K562 (cell line): ENCODE measurements at regions not wholly inside any gene's neighbourhood (a gene's known extent, or its start where the extent isn't known, plus 50 kb on each side); places are given as distances from the start of the nearest gene placed in this dataset.

Experiments used
- ATAC-seq: fragments of 200-7000 bp; cut with Tn5 transposase; 3 replicates; pipeline ENCODE4 v1.9.1; 2020; ENCODE audit warnings: moderate library complexity
- BruUV-seq: library from RNA; stranded (reverse); fragments of 400-500 nt; replicated peaks from 2 replicates; lab custom pipeline; 2021; lab: Mats Ljungman, UMichigan
- CTCF ChIA-PET: fragments of 300-600 bp; formaldehyde crosslinking; extraction: SDS; loops from one replicate; lab custom pipeline; 2021; ENCODE audit warnings: low intra/inter-chr PET ratio; lab: Yijun Ruan, JAX
- POLR2A ChIA-PET: fragments of 300-600, 350-650 bp; sonication (Branson Sonifier 250); formaldehyde crosslinking; extraction: SDS; loops from one replicate; lab custom pipeline; 2021; ENCODE audit warnings: antibody characterized with exemption, inconsistent platforms; lab: Yijun Ruan, JAX
- DNase-seq, 4 experiments: peaks; one replicate each; pipeline versions ENCODE4 v3.0.0 to v3.0.0-alpha.2; 2011 to 2018; ENCODE audit warnings: low spot score in 3 of 4, mixed read lengths in 3 of 4; ENCODE audit errors: extremely low read depth in 1 of 4
- FAIRE-seq: peaks from 2 replicates; lab custom pipeline; 2011; peaks lifted over from hg19 to GRCh38; lab: Jason Lieb, UNC
- H2AFZ ChIP-seq: 2 replicates; pipeline ENCODE4 v1.6.0; 2011; ENCODE audit warnings: low read depth, low read length, control low read depth, inconsistent platforms
- H3K27ac ChIP-seq: fragments of 200-600 bp; 3 replicates; pipeline ENCODE4 v1.8.0; 2011; ENCODE audit warnings: low read depth, mild to moderate bottlenecking, control low read depth, inconsistent platforms, low read length, moderate library complexity, mixed read lengths; ENCODE audit errors: extremely low read depth
- H3K27me3 ChIP-seq, 2 experiments: fragments of 300-600 bp in 1 of 2; 2 replicates in 1 of 2; 3 replicates in 1 of 2; pipeline versions ENCODE4 v1.6.0 to v1.8.0; 2011; ENCODE audit warnings: inconsistent platforms in 2 of 2, low read length in 2 of 2, mild to moderate bottlenecking in 1 of 2, mixed read lengths in 1 of 2, moderate library complexity in 1 of 2; ENCODE audit not compliant: control insufficient read depth in 2 of 2, insufficient read depth in 2 of 2
- H3K36me3 ChIP-seq: fragments of 300-600 bp; 3 replicates; pipeline ENCODE4 v1.8.0; 2011; ENCODE audit warnings: mild to moderate bottlenecking, low read length, inconsistent platforms; ENCODE audit not compliant: control insufficient read depth, insufficient read depth
- H3K4me1 ChIP-seq, 2 experiments: fragments of 200-600 bp in 1 of 2; replicated peaks in 1 of 2; 2 replicates in 1 of 2; 3 replicates in 1 of 2; pipeline versions ENCODE4 v1.5.1 to v1.8.0; 2011; ENCODE audit warnings: inconsistent platforms in 2 of 2, low read length in 2 of 2, mild to moderate bottlenecking in 1 of 2, mixed read lengths in 1 of 2, moderate library complexity in 1 of 2; ENCODE audit not compliant: control insufficient read depth in 2 of 2, insufficient read depth in 2 of 2
- H3K4me2 ChIP-seq: 2 replicates; pipeline ENCODE4 v1.6.1; 2011; ENCODE audit warnings: low read length, control low read depth, inconsistent platforms, mixed read lengths; ENCODE audit not compliant: insufficient read depth
- H3K4me3 ChIP-seq: fragments of 200-600 bp; sonication (generic), shearing (Covaris generic); 2 replicates; pipeline ENCODE4 v1.5.1; 2016; ENCODE audit warnings: control low read depth, inconsistent platforms
- H3K79me2 ChIP-seq: fragments of 200-600 bp; 3 replicates; pipeline ENCODE4 v1.8.0; 2011; ENCODE audit warnings: low read length, inconsistent platforms; ENCODE audit not compliant: control insufficient read depth, insufficient read depth
- H3K9ac ChIP-seq, 2 experiments: 2 replicates each; pipeline versions ENCODE4 v1.6.0 to v1.6.1; 2011; ENCODE audit warnings: low read depth in 2 of 2, low read length in 2 of 2, control low read depth in 1 of 2, inconsistent platforms in 1 of 2, mild to moderate bottlenecking in 1 of 2, mixed read lengths in 1 of 2; ENCODE audit not compliant: insufficient read depth in 1 of 2
- H3K9me1 ChIP-seq: one replicate; pipeline ENCODE4 v1.6.0; 2011; ENCODE audit warnings: inconsistent platforms, mild to moderate bottlenecking, low read length, moderate library complexity; ENCODE audit not compliant: control insufficient read depth, insufficient read depth
- H3K9me3 ChIP-seq: replicated peaks from 2 replicates; pipeline ENCODE4 v1.5.1; 2011; ENCODE audit warnings: low read depth, low read length, inconsistent platforms; ENCODE audit not compliant: control insufficient read depth, insufficient read depth
- H4K20me1 ChIP-seq: replicated peaks from 2 replicates; pipeline ENCODE4 v1.6.1; 2011; ENCODE audit warnings: low read length, inconsistent platforms, mixed read lengths; ENCODE audit not compliant: control insufficient read depth, insufficient read depth
- BRF1 ChIP-seq: IDR thresholded peaks from 3 replicates; pipeline ENCODE4 v1.6.1; 2011; ENCODE audit warnings: borderline replicate concordance, mild to moderate bottlenecking; ENCODE audit not compliant: insufficient read length; ENCODE audit errors: extremely low read depth
- KDM2B ChIP-seq: fragments of 250-450 bp; sonication (Bioruptor Pico); IDR thresholded peaks from 2 replicates; pipeline ENCODE4 v1.8.0; 2021; ENCODE audit warnings: mild to moderate bottlenecking, moderate library complexity
- MGA ChIP-seq: fragments of 450-650 bp; IDR thresholded peaks from 2 replicates; pipeline ENCODE4 v1.6.1; 2016; ENCODE audit warnings: mild to moderate bottlenecking, moderate library complexity
- TFAM ChIP-seq: fragments of 250-450 bp; sonication (Bioruptor Pico); conservative IDR thresholded peaks from 2 replicates; pipeline ENCODE4 v1.5.0; 2021; ENCODE audit warnings: mild to moderate bottlenecking, moderate library complexity
- XRCC3 ChIP-seq: fragments of 450-650 bp; IDR thresholded peaks from 2 replicates; pipeline ENCODE4 v1.6.1; 2017; ENCODE audit warnings: mild to moderate bottlenecking, moderate library complexity
- ZNF133 ChIP-seq: fragments of 250-450 bp; sonication (Bioruptor Pico); IDR thresholded peaks from 2 replicates; pipeline ENCODE4 v1.4.0; 2020; ENCODE audit warnings: mild to moderate bottlenecking
- WGBS: fragments of 100-300 bp; shearing (Covaris generic); methylation state at CpG from one replicate; pipeline ENCODE4 v1.1.6; 2016; ENCODE audit warnings: low coverage, mixed read lengths; ENCODE audit not compliant: insufficient coverage; ENCODE audit errors: missing lambda C conversion rate; 5-methylcytosine and 5-hydroxymethylcytosine counted together
- in situ Hi-C: fragments of 300-500 bp; cut with MboI; formaldehyde crosslinking; loops from 4 replicates; pipeline ENCODE4 v1.15.0; 2018; ENCODE audit warnings: inconsistent platforms, mixed read lengths
- intact Hi-C: fragments of 100-400 bp; cut with micrococcal nuclease; formaldehyde crosslinking; loops from 2 replicates; pipeline ENCODE4 v1.14.2; 2022

GRCh38 chr21:21740207-21740606 lies 742.0 kb downstream of the NCAM2 start:
- Histone ChIP-seq H3K9ac (no peak overlapping the region), H3K4me3 (no peak overlapping the region), H3K4me1 (no peaks in the 10 kb centered on the region), H3K27me3 (no peaks in the 10 kb centered on the region), H2AFZ (no peak overlapping the region)
- no peak for ATAC-seq
- intact Hi-C loops (no loop called here), in situ Hi-C loops (no loop called here)
- BruUV-seq: no TSS peak
- DNase-seq: no peak
- ChIA-PET POLR2A (no interaction called here), CTCF (no interaction called here)
- FAIRE-seq: no peak
- TF ChIP-seq BRF1 (no peak), TFAM (CRISPR knock-in tag) (no peak), ZNF133 (CRISPR knock-in tag) (no peak), KDM2B (CRISPR knock-in tag) (no peak), MGA (no peak), XRCC3 (no peak)
- TF ChIP-seq, all 486 proteins: peak for 0
- Histone ChIP-seq H3K27ac (no peak overlapping the region), H3K4me2 (no peak overlapping the region), H3K9me1 (no peaks in the 10 kb centered on the region), H3K36me3 (no peaks in the 10 kb centered on the region), H4K20me1 (no peaks in the 10 kb centered on the region), H3K79me2 (no peaks in the 10 kb centered on the region), H3K9me3 (no peaks in the 10 kb centered on the region)
- 0% methylated on average over 5 of the region's 5 CpGs for WGBS
